ENCODE measurements at regions not wholly inside any gene's neighbourhood (a gene's known extent, or its start where the extent isn't known, plus 50 kb on each side); places are given as distances from the start of the nearest gene placed in this dataset.

- H3K4me3 ChIP-seq (ENCODE audit: control extremely low read depth in 1 of 5, extremely low read depth in 1 of 5, insufficient read depth in 1 of 5, low read depth in 2 of 5, low read length in 4 of 5): no peak overlapping the region
- H3K9me3 ChIP-seq (ENCODE audit: control extremely low read depth in 1 of 3, control insufficient read depth in 2 of 3, insufficient read depth in 1 of 3, low read length in 2 of 3): no peaks in the 10 kb centered on the region
- ATAC-seq (ENCODE audit: low read depth): no peak
- no peaks in the 10 kb centered on the region for H3K79me2 ChIP-seq (ENCODE audit: control insufficient read depth, insufficient read depth, low read length)
- H3K4me2 ChIP-seq (replicated peaks; ENCODE audit: low read depth, low read length, poor library complexity, severe bottlenecking): no peak overlapping the region
- no CpG with 5 or more reads among the region's 1 CpG for WGBS (ENCODE audit: insufficient coverage)
- ChIA-PET CTCF (no interaction called here), POLR2A (no interaction called here)
- H3K27me3 ChIP-seq (replicated peaks in 1 of 4; ENCODE audit: control extremely low read depth in 1 of 4, control insufficient read depth in 3 of 4, insufficient read depth in 4 of 4, low read length in 3 of 4): no peaks in the 10 kb centered on the region
- no peak for TF ChIP-seq EZH2 (IDR thresholded peaks at IDR 0.05; ENCODE audit: borderline replicate concordance, insufficient read depth, low read depth, low read length, poor library complexity, severe bottlenecking)
- TF ChIP-seq, protein P1, sequence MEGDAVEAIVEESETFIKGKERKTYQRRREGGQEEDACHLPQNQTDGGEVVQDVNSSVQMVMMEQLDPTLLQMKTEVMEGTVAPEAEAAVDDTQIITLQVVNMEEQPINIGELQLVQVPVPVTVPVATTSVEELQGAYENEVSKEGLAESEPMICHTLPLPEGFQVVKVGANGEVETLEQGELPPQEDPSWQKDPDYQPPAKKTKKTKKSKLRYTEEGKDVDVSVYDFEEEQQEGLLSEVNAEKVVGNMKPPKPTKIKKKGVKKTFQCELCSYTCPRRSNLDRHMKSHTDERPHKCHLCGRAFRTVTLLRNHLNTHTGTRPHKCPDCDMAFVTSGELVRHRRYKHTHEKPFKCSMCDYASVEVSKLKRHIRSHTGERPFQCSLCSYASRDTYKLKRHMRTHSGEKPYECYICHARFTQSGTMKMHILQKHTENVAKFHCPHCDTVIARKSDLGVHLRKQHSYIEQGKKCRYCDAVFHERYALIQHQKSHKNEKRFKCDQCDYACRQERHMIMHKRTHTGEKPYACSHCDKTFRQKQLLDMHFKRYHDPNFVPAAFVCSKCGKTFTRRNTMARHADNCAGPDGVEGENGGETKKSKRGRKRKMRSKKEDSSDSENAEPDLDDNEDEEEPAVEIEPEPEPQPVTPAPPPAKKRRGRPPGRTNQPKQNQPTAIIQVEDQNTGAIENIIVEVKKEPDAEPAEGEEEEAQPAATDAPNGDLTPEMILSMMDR (IDR thresholded peaks at IDR 0.05): no peak
- H3K27ac ChIP-seq (ENCODE audit: low read length in 2 of 2): no peak overlapping the region
- H3K4me1 ChIP-seq (ENCODE audit: control insufficient read depth in 2 of 2, insufficient read depth in 2 of 2, low read length in 2 of 2): no peaks in the 10 kb centered on the region
- no peak overlapping the region for H3K27ac Mint-ChIP-seq
- H2AFZ ChIP-seq (ENCODE audit: insufficient read depth, low read depth, low read length, poor library complexity, severe bottlenecking): no peak overlapping the region
- peaks cover 10% of the 10 kb centered on the region for H3K27me3 Mint-ChIP-seq
- H3K4me1 Mint-ChIP-seq: no peaks in the 10 kb centered on the region
- no peak overlapping the region for H3K9ac ChIP-seq (ENCODE audit: low read length)
- no peak overlapping the region for H3K4me3 Mint-ChIP-seq
- H3K36me3 ChIP-seq (replicated peaks in 1 of 2; ENCODE audit: control extremely low read depth in 1 of 2, control insufficient read depth in 1 of 2, extremely low read depth in 1 of 2, insufficient read depth in 2 of 2, low read length in 1 of 2): no peaks in the 10 kb centered on the region
- DNase-seq: no peak
- H3K9me3 Mint-ChIP-seq (ENCODE audit: insufficient read depth): no peaks in the 10 kb centered on the region
- intact Hi-C loops (cut with micrococcal nuclease): no loop called here
- H4K20me1 ChIP-seq (ENCODE audit: control insufficient read depth, insufficient read depth, low read length, poor library complexity, severe bottlenecking): no peaks in the 10 kb centered on the region
Observed at GRCh38 chr2:66021296-66021695, 413.6 kb upstream of the MEIS1 start.

DNA sequence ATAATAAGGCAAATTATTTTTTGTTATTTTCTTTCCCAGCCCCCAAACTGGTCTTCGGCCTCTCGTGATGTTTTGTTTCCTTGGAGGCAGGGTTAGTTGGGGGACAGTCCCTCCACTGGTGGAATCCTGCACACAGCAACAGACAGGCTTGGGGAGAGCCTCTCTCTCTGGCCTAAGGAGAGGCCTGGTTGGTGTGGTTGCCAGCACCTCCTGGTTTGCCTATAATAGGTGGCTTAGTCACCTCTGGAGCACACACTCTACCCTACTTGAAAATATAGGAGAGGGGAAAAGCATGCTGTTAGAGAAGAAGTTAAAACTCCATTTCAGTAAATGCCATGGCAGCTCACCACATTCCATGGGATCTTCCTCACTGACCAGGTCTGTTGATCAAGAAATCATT is 417.2 kb upstream of the MEIS1 start:
- CTCF ChIA-PET: no interaction called here
- Histone ChIP-seq H3K9me3 (ENCODE audit: control extremely low read depth in 1 of 3, control insufficient read depth in 2 of 3, insufficient read depth in 1 of 3, low read length in 2 of 3) (no peaks in the 10 kb centered on the region), H4K20me1 (ENCODE audit: control insufficient read depth, insufficient read depth, low read length, poor library complexity, severe bottlenecking) (no peaks in the 10 kb centered on the region), H3K36me3 (replicated peaks in 1 of 2; ENCODE audit: control extremely low read depth in 1 of 2, control insufficient read depth in 1 of 2, extremely low read depth in 1 of 2, insufficient read depth in 2 of 2, low read length in 1 of 2) (no peaks in the 10 kb centered on the region), H3K4me2 (replicated peaks; ENCODE audit: low read depth, low read length, poor library complexity, severe bottlenecking) (no peak overlapping the region), H2AFZ (ENCODE audit: insufficient read depth, low read depth, low read length, poor library complexity, severe bottlenecking) (no peak overlapping the region), H3K27ac (ENCODE audit: low read length in 2 of 2) (no peak overlapping the region), H3K79me2 (ENCODE audit: control insufficient read depth, insufficient read depth, low read length) (no peaks in the 10 kb centered on the region), H3K27me3 (replicated peaks in 1 of 4; ENCODE audit: control extremely low read depth in 1 of 4, control insufficient read depth in 3 of 4, insufficient read depth in 4 of 4, low read length in 3 of 4) (no peaks in the 10 kb centered on the region), H3K4me1 (ENCODE audit: control insufficient read depth in 2 of 2, insufficient read depth in 2 of 2, low read length in 2 of 2) (no peaks in the 10 kb centered on the region), H3K4me3 (ENCODE audit: control extremely low read depth in 1 of 5, extremely low read depth in 1 of 5, insufficient read depth in 1 of 5, low read depth in 2 of 5, low read length in 4 of 5) (no peak overlapping the region), H3K9ac (ENCODE audit: low read length) (no peak overlapping the region)
- no peaks in the 10 kb centered on the region for H3K9me3 Mint-ChIP-seq (ENCODE audit: insufficient read depth)
- H3K4me1 Mint-ChIP-seq: no peaks in the 10 kb centered on the region
- H3K27me3 Mint-ChIP-seq: peaks cover 15% of the 10 kb centered on the region
- 60% methylated on average over 1 of the region's 2 CpGs for WGBS (ENCODE audit: insufficient coverage)
- H3K4me3 Mint-ChIP-seq: no peak overlapping the region
- DNase-seq (no peak), ATAC-seq (ENCODE audit: low read depth) (no peak)
- POLR2A ChIA-PET: no interaction called here
- H3K27ac Mint-ChIP-seq: no peak overlapping the region
- TF ChIP-seq, protein P1 (IDR thresholded peaks at IDR 0.05): no peak
- intact Hi-C loops (cut with micrococcal nuclease): no loop called here

Data from B cell (primary cell).